DND-41 (cell line): ENCODE measurements at regions not wholly inside any gene's neighbourhood (a gene's known extent, or its start where the extent isn't known, plus 50 kb on each side); places are given as distances from the start of the nearest gene placed in this dataset.

Experiments
- ATAC-seq: fragments of 200-7000 bp; cut with Tn5 transposase; 3 replicates; pipeline ENCODE4 v1.9.1; 2021; ENCODE audit warnings: low read depth; ENCODE audit not compliant: insufficient read depth
- DNase-seq: peaks from one replicate; pipeline ENCODE4 v3.0.0-alpha.2; 2020
- H2AFZ ChIP-seq: 2 replicates; pipeline ENCODE4 v1.6.0; 2012; ENCODE audit warnings: low read depth, low read length
- H3K27ac ChIP-seq: 2 replicates; pipeline ENCODE4 v1.5.1; 2012; ENCODE audit warnings: low read length, inconsistent platforms
- H3K27me3 ChIP-seq: fragments of 200-600 bp; sonication (generic); 2 replicates; pipeline ENCODE4 v1.6.0; 2012; ENCODE audit warnings: low read length, mild to moderate bottlenecking, inconsistent platforms; ENCODE audit not compliant: insufficient read depth, poor library complexity
- H3K36me3 ChIP-seq: 2 replicates; pipeline ENCODE4 v1.5.1; 2012; ENCODE audit warnings: low read length, inconsistent platforms; ENCODE audit not compliant: insufficient read depth
- H3K4me1 ChIP-seq: 2 replicates; pipeline ENCODE4 v1.5.1; 2012; ENCODE audit warnings: mild to moderate bottlenecking, low read length; ENCODE audit not compliant: insufficient read depth
- H3K4me2 ChIP-seq: 2 replicates; pipeline ENCODE4 v1.6.0; 2012; ENCODE audit warnings: mild to moderate bottlenecking, moderate library complexity, low read length, inconsistent platforms; ENCODE audit not compliant: insufficient read depth
- H3K4me3 ChIP-seq, 2 experiments: fragments of 200-600 bp in 1 of 2; shearing (Covaris generic) in 1 of 2; 2 replicates each; pipeline ENCODE4 v1.5.1; 2012 to 2016; ENCODE audit warnings: inconsistent platforms in 2 of 2, low read length in 2 of 2, mild to moderate bottlenecking in 2 of 2, low read depth in 1 of 2, moderate library complexity in 1 of 2
- H3K79me2 ChIP-seq: 2 replicates; pipeline ENCODE4 v1.6.0; 2012; ENCODE audit warnings: low read length, inconsistent platforms; ENCODE audit not compliant: insufficient read depth
- H3K9ac ChIP-seq: 2 replicates; pipeline ENCODE4 v1.6.0; 2012; ENCODE audit warnings: low read depth, mild to moderate bottlenecking, inconsistent platforms, low read length, moderate library complexity
- H3K9me3 ChIP-seq: 2 replicates; pipeline ENCODE4 v1.5.1; 2012; ENCODE audit warnings: low read length, moderate library complexity, mild to moderate bottlenecking, inconsistent platforms; ENCODE audit not compliant: insufficient read depth, severe bottlenecking
- H4K20me1 ChIP-seq: 2 replicates; pipeline ENCODE4 v1.6.0; 2012; ENCODE audit warnings: low read length; ENCODE audit not compliant: insufficient read depth
- CTCF ChIP-seq: IDR thresholded peaks from 2 replicates; pipeline ENCODE4 v1.5.1; 2012; ENCODE audit warnings: borderline replicate concordance, low read length, moderate library complexity, mild to moderate bottlenecking; ENCODE audit not compliant: poor library complexity, severe bottlenecking; ENCODE audit errors: extremely low read depth
- EZH2 ChIP-seq: IDR thresholded peaks from 3 replicates; pipeline ENCODE4 v1.6.1; 2012; ENCODE audit warnings: borderline replicate concordance, low read depth, mild to moderate bottlenecking, moderate library complexity, low read length, inconsistent platforms; ENCODE audit not compliant: severe bottlenecking

GRCh38 chr1:55348356-55348755, 133.2 kb upstream of the USP24 start:
- no peak for DNase-seq
- H3K4me2 ChIP-seq = no peak overlapping the region
- no peaks in the 10 kb centered on the region for H3K9me3 ChIP-seq
- H4K20me1 ChIP-seq = no peaks in the 10 kb centered on the region
- H3K4me1 ChIP-seq = no peaks in the 10 kb centered on the region
- no peaks in the 10 kb centered on the region for H3K36me3 ChIP-seq
- no peak for ATAC-seq
- no peak overlapping the region for H3K9ac ChIP-seq
- no peaks in the 10 kb centered on the region for H3K27me3 ChIP-seq
- no peak overlapping the region for H2AFZ ChIP-seq
- no peaks in the 10 kb centered on the region for H3K79me2 ChIP-seq
- TF ChIP-seq EZH2 (no peak), CTCF (no peak)
- no peak overlapping the region for H3K4me3 ChIP-seq
- H3K27ac ChIP-seq = no peak overlapping the region

GRCh38 chr1:55347866-55348265, 132.7 kb upstream of the USP24 start:
- ATAC-seq (no peak), DNase-seq (no peak)
- H3K9me3 ChIP-seq = no peaks in the 10 kb centered on the region
- no peak overlapping the region for H3K4me2 ChIP-seq
- no peaks in the 10 kb centered on the region for H3K27me3 ChIP-seq
- no peak overlapping the region for H2AFZ ChIP-seq
- no peaks in the 10 kb centered on the region for H3K36me3 ChIP-seq
- no peaks in the 10 kb centered on the region for H4K20me1 ChIP-seq
- no peak overlapping the region for H3K9ac ChIP-seq
- no peaks in the 10 kb centered on the region for H3K4me1 ChIP-seq
- no peaks in the 10 kb centered on the region for H3K79me2 ChIP-seq
- no peak for TF ChIP-seq EZH2
- TF ChIP-seq CTCF = no peak
- no peak overlapping the region for H3K4me3 ChIP-seq
- H3K27ac ChIP-seq = no peak overlapping the region

- DNase-seq (no peak), ATAC-seq (no peak)
- Histone ChIP-seq H3K9ac (no peak overlapping the region), H3K4me2 (no peak overlapping the region), H3K36me3 (no peaks in the 10 kb centered on the region), H3K27me3 (no peaks in the 10 kb centered on the region), H3K9me3 (no peaks in the 10 kb centered on the region), H3K79me2 (no peaks in the 10 kb centered on the region), H3K27ac (no peak overlapping the region), H4K20me1 (no peaks in the 10 kb centered on the region), H3K4me1 (no peaks in the 10 kb centered on the region), H2AFZ (no peak overlapping the region), H3K4me3 (no peak overlapping the region)
- TF ChIP-seq CTCF (no peak), EZH2 (no peak)
Observed at GRCh38 chr1:55347041-55347440, 131.9 kb upstream of the USP24 start.

- ATAC-seq (no peak), DNase-seq (no peak)
- Histone ChIP-seq H3K27me3 (no peaks in the 10 kb centered on the region), H4K20me1 (no peaks in the 10 kb centered on the region), H3K4me1 (no peaks in the 10 kb centered on the region), H3K27ac (no peak overlapping the region), H3K9ac (no peak overlapping the region), H3K9me3 (no peaks in the 10 kb centered on the region), H3K4me3 (no peak overlapping the region), H3K4me2 (no peak overlapping the region), H3K79me2 (no peaks in the 10 kb centered on the region), H2AFZ (no peak overlapping the region), H3K36me3 (no peaks in the 10 kb centered on the region)
- TF ChIP-seq EZH2 (no peak), CTCF (no peak)
Observed at GRCh38 chr1:55346586-55346985, 131.4 kb upstream of the USP24 start.
